ENCODE measurements at regions not wholly inside any gene's neighbourhood (a gene's known extent, or its start where the extent isn't known, plus 50 kb on each side); places are given as distances from the start of the nearest gene placed in this dataset.

DNA sequence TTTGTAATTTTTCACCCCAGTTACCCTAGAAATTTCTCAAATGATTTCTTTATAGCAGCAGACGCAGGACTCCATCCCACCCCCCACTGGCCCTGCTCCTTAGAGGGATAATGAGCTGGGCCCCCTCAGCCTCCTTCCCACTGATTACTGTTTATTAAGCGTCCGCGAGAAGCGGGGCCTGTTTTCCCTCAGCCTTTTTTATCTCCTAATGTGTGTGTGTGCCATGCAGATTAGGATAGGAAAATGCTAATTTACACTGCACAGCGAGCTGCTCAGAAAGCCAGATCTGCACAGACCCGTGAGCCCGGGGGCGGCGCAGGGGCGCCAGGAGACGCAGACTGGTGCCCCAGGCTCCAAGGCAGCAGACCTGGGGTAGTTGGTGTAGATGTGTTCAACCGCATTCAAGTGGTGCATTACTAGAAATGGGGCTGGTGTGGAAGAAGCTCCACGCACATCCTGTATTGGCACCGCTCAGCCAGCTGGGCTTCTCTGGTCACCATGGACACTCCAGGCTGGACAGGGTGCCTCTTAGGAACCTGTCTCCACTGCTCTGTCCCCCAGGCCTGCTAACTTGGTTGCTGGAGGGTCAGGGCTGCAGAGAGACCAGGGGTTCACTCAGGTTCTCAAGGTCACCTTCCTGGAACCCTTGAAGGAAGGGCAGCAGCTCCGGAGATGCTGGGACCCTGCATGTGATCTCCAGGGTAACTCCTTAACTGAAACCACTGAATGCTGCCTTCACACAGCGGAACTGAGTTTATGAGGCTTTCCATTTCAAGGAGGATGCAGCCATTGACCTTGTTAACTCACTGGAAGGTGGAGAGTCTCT, 256.3 kb downstream of the ERMARD start (continued):
- TF ChIP-seq NRF1 (IDR thresholded peaks at IDR 0.05; ENCODE audit: low read depth, low read length) (no peak), TEAD4 (IDR thresholded peaks at IDR 0.05; ENCODE audit: borderline replicate concordance, insufficient read depth) (no peak), RAD21 (IDR thresholded peaks at IDR 0.05; ENCODE audit: low read length) (no peak; the same call in 1 of the 2 replicates), CTCF (IDR thresholded peaks at IDR 0.05) (no peak), ZBTB33 (IDR thresholded peaks at IDR 0.05; ENCODE audit: borderline replicate concordance, low read depth) (no peak), SIN3A (IDR thresholded peaks at IDR 0.05; ENCODE audit: borderline replicate concordance, low read depth, low read length) (no peak), MEF2A (IDR thresholded peaks at IDR 0.05; ENCODE audit: borderline replicate concordance, low read depth) (no peak), ELF1 (IDR thresholded peaks at IDR 0.05) (no peak), JUND (IDR thresholded peaks at IDR 0.05) (no peak), RXRA (IDR thresholded peaks at IDR 0.05; ENCODE audit: borderline replicate concordance, low read depth) (no peak)
- TF ChIP-seq, protein P1, sequence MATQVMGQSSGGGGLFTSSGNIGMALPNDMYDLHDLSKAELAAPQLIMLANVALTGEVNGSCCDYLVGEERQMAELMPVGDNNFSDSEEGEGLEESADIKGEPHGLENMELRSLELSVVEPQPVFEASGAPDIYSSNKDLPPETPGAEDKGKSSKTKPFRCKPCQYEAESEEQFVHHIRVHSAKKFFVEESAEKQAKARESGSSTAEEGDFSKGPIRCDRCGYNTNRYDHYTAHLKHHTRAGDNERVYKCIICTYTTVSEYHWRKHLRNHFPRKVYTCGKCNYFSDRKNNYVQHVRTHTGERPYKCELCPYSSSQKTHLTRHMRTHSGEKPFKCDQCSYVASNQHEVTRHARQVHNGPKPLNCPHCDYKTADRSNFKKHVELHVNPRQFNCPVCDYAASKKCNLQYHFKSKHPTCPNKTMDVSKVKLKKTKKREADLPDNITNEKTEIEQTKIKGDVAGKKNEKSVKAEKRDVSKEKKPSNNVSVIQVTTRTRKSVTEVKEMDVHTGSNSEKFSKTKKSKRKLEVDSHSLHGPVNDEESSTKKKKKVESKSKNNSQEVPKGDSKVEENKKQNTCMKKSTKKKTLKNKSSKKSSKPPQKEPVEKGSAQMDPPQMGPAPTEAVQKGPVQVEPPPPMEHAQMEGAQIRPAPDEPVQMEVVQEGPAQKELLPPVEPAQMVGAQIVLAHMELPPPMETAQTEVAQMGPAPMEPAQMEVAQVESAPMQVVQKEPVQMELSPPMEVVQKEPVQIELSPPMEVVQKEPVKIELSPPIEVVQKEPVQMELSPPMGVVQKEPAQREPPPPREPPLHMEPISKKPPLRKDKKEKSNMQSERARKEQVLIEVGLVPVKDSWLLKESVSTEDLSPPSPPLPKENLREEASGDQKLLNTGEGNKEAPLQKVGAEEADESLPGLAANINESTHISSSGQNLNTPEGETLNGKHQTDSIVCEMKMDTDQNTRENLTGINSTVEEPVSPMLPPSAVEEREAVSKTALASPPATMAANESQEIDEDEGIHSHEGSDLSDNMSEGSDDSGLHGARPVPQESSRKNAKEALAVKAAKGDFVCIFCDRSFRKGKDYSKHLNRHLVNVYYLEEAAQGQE (IDR thresholded peaks at IDR 0.05; ENCODE audit: low read depth, low read length) = no peak
- TF ChIP-seq, protein P2, sequence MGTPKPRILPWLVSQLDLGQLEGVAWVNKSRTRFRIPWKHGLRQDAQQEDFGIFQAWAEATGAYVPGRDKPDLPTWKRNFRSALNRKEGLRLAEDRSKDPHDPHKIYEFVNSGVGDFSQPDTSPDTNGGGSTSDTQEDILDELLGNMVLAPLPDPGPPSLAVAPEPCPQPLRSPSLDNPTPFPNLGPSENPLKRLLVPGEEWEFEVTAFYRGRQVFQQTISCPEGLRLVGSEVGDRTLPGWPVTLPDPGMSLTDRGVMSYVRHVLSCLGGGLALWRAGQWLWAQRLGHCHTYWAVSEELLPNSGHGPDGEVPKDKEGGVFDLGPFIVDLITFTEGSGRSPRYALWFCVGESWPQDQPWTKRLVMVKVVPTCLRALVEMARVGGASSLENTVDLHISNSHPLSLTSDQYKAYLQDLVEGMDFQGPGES (IDR thresholded peaks at IDR 0.05; ENCODE audit: low read depth, low read length) = no peak

Measured in SK-N-SH (cell line).